RPMI7951 (cell line): ENCODE measurements at regions not wholly inside any gene's neighbourhood (a gene's known extent, or its start where the extent isn't known, plus 50 kb on each side); places are given as distances from the start of the nearest gene placed in this dataset.
"Not testable (repeated sequence)": the region's sequence is repeated elsewhere in the genome, so short reads cannot be mapped to it uniquely, and the experiment has no call there.

Source experiments
- DNase-seq: peaks from one replicate; pipeline ENCODE4 v3.0.0-alpha.2; 2012; ENCODE audit warnings: low read depth

DNA sequence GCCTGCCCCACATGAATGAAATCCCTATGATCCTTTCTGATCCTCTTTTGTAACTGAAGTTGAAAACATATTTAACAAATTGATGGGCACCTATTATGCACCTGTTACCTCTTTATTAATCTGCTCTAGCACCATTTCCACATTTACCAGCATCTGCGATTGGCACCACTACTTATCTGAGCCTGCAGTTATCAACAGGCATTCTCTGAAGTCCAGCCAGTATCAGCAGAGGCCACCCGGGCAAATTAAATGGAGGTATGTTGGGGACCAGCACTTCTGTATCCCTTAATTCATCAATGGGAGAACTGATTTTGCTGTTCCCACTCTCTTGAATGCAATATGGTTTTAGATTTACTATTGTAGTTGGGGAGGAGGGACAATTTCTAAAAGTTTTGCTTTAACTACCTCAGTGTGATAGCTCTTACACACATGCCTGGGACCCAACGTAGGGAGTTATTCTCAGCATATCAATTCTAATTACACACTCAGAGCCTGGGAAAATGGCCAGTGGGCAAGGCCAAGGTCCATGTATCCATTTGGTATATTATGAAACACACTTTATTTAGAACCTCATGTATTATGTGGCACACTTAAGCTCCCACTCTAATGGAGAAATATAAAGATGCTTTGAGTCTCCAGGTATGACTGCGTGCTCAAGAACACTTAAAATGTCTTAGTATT lies 1927.1 kb upstream of the PCDH7 start:
- no peak for DNase-seq

DNA sequence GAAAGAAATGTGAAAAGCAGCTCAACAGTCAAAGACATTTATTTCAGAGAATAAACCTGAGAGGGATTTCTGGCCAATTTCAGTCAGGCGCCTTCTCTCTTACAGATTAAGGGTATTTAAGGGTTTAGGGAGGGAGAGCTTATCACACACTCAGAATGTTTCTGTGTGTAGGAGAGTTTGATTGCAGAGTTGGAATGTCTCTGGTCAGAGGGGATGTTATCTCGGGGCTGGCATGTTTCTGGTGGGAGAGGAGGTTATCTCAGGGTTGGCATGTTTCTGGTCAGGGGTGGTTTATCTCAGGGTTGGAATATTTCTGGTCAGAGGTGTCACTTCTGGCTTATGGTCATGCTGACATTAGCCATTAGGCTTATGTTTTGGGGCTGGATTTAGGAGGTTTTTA lies 1920.5 kb upstream of the PCDH7 start:
- no peak for DNase-seq

DNA sequence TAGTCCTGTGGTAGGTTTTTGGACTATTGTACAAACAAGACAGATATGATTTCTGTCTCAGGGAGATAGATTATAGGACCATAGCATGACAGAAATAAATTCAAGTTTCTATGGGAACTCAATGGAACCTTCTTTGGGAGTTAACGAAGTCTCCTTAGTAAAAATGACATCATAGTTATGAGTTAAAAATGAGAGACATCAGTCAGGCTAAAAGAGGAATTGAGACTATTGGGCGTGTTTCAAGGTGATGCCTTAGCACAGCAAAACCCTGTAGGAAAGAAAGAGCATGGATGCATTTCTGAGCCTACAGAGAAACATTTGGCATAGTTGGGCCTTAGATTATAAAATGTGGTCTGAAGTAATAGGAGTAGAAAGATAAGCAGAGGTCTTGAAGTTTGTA lies 1909.1 kb upstream of the PCDH7 start:
- no peak for DNase-seq

DNA sequence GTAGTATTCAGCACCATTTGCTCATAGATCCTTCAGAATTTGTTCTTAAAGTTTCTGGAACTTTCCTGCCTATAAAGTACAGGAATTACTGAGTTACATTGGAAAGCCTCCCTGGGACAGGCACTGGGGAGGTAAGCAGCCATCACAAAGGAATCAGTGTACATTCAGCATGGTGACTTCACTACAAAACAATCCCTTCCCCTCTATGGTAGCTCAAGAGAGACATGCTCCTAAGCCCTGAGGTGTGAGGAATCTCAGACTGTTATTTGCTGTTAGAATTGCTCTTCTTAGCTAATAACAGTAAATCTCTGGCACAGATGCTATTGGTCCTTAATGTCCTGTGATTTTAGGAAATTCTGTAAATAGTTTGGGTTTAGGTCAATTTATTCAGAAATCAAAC lies 1898.0 kb upstream of the PCDH7 start:
- DNase-seq: no peak

DNA sequence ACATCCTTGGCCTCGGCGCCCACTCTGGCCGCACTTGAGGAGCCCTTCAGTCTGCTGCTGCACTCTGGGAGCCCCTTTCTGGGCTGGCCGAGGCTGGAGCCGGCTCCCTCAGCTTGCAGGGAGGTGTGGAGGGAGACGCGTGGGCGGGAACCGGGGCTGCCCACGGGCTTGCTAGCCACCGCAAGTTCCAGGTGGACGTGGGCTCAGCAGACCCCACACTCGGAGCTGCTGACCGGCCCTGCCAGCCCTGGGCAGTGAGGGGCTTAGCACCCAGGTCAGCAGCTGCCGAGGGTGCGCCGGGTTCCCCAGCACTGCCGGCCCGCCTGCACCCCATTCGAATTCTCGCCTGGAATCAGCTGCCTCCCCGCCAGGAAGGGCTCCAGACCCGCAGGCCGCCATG lies 1892.3 kb upstream of the PCDH7 start:
- DNase-seq: no peak

DNA sequence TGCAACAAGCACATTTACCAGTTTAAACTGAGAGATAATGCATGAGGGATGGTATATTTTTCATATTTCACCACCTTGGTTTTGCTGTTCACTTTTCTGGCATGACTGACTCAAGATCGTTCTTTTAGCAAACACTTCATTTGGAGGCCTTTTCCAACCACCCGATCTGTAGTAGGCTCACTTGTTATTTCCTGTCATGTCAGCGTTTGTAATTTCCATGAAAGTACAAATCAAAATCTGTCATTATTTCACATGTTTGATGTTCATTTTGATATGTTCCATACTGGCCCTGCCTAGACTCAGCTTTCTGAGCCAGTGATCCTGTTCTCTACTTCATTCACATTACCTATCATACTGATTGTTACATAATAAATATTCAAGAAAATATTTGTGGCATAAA lies 1888.3 kb upstream of the PCDH7 start:
- no peak for DNase-seq

DNA sequence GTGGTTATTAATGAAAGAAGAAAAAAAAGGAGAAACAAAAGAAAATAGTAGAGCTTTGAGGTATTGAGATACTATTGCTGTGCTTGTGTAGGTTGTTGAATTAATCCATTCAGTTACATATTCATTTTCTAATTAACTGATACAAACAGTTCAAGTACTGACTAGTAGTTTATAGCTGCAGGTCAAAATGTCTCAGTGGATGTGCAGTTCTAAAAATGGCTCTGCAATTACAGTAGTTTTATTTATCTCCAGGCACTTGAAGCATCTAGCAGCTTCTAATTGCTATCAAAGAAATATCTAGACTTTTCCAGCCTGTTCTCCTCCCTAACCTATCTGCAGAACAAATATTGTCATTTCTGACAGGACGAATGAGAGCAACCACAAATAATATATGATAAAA lies 1887.7 kb upstream of the PCDH7 start:
- DNase-seq: no peak

DNA sequence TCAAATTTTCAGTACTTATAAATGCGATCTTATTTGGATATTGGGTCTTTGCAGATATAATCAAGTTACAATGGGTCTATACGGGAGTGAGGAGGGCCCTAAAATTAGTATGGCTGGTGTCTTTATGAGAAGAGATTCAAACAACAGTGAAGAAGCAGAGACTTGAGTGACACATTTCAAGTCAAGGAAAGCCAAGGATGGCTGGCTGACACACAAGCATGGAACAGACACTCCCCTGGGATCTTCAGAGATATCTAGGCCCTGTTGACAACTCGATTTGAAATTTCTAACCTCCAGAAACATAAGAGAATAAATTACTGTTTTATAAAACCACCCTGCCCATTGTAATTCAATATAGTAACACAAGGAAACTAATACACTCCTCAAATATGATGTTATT lies 1886.0 kb upstream of the PCDH7 start:
- no peak for DNase-seq

DNA sequence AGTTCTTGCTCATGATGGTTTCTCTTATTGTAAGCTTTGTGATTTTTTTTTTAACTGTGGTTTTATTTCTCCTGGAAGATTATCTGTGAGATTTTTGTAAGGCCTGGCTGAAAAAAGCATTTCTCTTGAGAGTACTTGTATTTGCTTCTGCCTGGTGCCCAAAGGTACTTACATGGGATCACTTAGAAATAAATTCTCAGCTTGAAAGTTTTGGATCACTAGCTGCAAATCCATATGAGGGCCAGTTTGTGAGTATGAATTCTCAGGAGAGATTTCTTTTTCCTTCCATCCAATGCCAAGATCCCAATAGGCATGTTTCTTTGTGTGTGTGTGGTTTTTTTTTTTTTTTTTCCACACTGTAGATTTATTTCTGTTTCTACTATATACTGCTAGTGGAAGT lies 1884.7 kb upstream of the PCDH7 start:
- DNase-seq: no peak

DNA sequence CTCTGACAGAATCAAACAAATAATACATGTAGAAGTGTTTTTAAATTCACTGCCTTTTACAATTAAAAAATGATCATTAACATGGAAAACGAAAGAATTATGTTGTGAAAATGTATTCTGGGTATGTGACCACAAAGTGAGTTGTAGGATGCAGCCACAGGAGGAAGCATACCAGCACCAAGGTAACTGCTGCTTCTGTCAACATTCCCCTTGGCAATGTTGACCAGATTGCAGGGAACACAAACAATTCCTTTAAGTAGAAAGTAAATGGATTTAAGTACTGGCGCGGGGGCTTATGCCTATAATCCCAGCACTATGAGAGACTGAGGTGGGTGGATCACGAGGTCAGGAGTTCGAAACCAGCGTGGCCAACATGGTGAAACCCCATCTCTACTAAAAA lies 1877.9 kb upstream of the PCDH7 start:
- DNase-seq: no peak

DNA sequence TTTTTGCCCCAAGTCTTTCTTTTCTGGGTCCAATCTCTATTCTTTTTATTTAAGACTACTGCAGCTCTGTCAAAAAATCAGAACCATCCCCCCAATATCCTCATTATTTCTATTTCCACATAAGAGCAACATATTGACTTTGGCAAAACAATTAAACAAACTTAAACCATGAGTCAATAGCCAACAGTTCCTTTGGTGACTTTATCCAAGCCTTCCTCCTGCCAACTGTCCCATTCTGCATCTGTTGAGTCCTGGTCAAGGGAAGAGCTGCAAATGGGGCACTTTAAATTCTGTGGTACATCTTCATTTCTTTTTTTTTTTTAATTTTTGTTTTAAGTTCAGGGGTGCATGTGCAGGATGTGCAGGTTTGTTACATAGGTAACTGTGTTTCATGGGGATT lies 1875.0 kb upstream of the PCDH7 start:
- no peak for DNase-seq

DNA sequence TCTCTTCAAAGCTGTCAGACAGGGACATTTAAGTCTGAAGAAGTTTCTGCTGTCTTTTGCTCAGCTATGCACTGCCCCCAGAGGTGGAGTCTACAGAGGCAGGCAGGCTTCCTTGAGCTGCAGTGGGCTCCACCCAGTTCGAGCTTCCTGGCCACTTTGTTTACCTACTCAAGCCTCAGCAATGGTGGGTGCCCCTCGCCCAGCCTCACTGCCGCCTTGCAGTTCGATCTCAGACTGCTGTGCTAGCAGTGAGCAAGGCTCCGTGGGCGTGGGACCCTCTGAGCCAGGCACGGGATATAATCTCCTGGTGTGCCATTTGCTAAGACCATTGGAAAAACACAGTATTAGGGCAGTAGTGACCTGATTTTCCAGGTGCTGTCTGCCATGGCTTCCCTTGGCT lies 1863.1 kb upstream of the PCDH7 start:
- DNase-seq: not testable (repeated sequence)

DNA sequence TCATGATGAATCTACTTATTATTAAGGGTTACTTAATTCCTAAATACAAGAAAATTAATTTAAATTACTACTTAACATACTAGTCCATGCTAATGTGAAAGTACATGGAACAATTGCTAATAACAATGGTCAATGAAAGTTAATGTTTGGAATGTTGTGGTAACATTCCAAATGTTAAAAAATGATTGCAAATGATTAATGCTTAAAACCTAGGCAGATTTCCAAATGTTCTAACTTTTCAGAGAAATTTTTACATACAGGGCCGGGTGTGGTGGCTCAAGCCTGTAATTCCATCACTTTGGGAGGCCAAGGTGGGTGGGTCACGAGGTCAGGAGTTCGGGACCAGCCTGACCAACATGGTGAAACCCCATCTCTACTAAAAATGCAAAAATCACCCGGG lies 1851.3 kb upstream of the PCDH7 start:
- DNase-seq: no peak

DNA sequence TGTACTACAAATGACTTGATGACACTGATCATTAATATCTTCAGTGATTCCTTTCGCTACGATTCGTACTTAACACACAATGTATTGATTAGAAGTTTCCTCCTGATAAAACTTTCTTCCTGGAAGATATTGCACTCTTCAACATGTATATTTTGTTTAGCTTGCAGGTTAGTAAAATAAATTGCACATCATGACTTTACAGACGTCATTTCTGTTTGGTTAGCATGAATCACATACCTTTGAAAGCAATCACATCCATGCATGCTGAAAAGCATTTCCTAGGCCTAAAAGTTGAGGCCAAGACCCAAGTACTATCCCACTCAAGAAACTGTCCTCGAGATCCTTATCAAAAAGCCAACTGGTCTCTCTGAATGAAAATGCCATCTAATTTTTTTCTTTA lies 1841.0 kb upstream of the PCDH7 start:
- no peak for DNase-seq

DNA sequence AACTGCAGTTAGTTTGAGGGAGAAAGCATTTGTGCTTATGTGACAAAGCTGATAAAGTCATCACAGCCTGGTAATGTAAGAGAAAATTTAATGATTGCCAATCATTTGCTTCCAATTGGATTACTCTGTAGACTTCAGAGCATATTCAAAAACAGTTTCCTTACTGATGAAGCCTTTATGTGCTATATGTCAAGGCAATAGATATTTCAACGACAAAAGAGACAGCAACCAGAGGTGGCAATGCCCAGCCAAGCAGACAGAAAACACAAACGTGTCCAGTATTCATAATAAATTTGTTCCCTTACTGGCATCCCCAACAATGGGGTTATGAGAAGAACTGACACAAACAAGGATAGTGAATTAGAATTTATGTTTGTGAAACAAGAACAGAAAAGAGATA lies 1840.3 kb upstream of the PCDH7 start:
- no peak for DNase-seq

DNA sequence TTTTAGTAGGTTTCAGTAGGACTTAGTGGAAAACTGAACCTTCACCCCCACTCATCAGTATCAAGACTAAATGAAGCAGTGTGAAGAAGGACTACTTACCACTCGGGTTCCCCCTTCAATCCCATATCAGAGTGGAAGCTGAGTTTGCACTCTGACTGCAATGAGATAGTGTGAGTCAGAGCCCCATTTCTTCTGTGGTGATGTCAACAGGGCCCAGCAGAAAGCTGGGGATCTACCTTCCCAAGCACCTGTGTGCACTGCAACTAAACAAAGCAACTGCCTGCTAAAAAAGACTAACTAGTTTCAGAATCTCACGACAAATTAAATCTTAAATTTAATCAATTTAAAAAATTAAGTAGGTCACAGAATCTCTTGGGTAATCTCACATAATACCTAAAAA lies 1837.0 kb upstream of the PCDH7 start:
- DNase-seq: no peak

DNA sequence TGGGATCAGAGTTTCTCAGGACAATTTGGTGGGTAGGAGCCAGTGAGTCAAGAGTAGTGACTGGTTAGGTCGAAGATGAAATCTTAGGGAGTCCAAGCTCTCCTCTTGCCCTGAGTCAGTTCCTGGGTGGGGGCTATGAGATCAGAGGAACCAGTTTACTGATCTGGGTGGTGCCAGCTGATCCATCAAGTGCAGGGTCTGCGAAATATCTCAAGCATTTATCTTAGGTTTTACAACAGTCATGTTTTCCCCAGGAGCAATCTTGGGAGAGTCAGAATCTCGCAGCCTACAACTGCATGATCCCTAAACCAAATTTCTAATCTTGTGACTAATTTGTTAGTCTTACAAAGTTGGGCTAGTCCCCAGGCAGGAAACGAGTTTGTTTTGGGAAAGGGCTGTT lies 1833.2 kb upstream of the PCDH7 start:
- DNase-seq: no peak

DNA sequence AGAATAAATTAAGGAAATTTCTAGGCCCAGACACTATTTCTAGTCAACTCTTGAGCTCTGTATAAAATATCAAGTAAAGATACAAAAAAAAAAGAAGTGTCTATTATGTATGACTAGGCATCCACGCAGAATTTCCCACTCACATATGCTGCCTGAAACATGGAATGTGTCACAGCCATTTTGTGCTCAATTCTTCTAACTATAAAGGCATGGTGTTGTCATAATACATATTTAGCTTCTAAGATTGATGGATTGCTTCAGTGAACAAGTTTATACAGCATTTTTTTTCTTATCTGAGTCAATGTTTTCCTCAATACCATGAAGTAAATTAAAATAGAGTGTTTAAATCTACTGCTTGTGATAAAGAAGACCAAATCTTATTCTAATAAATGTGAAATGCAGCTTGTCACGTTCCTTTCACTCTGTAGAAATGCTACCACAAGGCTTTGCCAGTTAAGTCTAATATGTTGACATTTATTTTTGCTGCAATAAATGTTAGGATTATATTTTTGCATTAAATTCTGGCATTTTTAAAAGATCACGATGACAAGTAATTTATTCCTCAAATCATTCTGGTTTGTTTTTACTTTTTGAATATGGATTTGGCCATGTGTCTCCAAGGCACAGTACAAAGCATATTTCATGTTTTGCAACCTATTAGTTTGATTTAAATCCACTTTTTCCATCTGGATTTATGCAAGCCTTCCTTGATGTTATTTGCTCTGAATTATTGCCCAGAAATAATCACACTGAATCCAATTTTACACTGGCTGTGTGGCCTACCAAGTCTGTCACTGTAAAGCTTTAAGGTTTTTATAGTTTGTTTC lies 1829.0 kb upstream of the PCDH7 start:
- no peak for DNase-seq

DNA sequence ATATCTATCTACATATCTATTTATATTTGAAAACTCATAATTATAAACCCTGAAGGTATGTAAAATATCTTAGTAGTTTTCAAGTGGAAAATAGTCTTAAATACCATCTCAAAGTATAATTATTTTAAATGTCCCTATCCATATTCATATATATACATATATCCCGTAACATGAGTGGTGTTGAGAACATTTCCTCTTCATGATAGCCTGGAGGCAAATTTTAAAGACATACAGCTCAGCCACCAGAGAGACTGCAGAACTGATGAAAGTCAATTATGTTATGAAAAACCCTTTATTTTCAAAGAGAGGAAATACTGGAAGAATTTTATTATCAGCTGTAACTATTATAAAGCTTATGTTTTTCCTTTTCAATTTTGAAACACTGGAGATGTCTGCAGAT lies 1806.7 kb upstream of the PCDH7 start:
- no peak for DNase-seq

DNA sequence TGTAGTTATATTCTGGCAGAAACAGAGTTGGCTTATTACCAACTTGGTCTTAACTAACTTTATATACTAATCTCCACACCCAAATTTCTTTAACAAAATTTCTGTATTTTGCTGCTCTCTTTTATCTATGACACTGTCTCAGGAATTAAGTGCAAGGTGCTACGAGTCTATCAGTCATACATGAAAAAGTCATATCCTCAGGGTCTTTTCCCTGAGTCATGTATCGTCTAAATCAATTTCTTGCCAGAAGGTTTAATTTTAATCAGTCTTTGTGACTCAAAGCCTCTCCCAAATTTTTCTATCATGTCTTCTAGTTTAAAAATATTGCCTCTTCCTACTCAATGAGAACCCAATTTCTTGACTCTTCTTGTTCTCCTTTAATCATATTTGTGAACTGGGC lies 1803.6 kb upstream of the PCDH7 start:
- no peak for DNase-seq

DNA sequence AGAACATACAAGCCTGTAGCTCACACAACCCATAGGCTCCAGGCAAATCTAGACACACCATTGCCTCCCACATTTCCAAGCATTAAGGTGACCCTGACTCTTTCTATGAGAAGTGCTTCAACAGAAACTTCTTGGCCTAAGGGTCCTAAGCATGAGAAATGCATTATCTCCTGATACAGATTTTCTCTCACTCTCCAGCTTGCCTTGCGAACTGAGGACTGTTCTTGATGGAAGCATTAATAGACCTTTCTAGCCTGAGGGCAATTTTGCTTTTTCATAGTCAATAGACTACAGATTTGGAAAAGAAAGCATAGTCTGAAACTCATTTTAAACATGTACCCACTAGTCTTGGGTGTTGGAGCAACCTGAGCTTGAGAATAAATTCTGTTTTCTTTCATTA lies 1801.3 kb upstream of the PCDH7 start:
- no peak for DNase-seq

DNA sequence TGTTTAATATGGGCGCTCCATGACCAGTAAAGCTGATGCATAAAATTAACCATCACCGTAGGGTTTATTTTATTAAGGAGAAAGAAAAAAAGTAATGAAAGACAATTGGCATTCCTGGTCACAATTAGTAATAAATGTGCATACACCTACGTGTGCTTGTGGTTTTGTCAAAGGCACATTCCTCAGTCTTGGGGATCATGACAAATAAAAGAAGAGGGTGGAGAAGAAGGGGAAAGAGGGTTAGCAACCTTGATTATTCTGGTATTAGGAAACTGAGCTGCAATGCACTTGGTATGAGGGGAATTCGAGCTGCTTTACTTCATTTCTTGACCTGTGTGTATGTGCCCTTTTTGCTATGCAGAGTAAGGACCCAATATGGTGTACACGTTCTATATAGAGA lies 1798.3 kb upstream of the PCDH7 start:
- DNase-seq: no peak

DNA sequence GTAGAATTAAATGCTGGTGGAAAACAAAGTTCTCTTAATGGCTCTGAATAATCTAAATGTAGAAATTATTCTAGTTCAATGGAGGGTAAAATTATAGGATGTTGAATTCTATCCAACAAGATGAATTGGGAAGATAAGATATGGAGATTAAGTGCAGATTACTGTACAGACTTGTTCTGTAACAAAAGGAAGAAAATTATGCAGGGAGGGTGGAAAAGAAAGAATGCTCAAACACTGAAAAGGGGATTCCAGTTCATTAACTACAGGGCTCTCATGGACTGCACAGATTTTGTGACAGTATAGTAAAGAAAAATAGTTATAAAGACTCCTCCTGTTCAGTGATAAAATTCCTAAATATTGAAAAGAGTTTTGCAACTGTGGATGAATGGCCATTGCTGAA lies 1794.0 kb upstream of the PCDH7 start:
- no peak for DNase-seq

DNA sequence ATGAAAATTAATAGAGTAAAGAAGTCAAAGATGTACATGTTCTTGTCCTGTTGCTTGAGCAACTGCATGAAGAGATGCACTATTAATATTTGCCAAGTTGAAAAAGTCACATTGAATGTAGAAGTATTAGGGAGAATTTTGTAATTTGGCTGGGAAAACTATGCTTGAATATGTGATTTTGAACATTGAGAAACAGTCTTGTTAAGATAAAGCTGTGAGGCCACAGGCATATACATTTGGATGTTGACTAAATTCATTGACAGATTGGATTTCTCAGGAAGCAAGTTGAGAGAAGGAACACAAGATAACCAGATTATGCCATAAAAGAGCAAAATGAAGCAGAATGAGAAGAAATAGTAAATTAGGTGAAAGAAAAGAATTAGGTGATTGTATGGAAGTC lies 1777.5 kb upstream of the PCDH7 start:
- no peak for DNase-seq
